ENCODE measurements at regions not wholly inside any gene's neighbourhood (a gene's known extent, or its start where the extent isn't known, plus 50 kb on each side); places are given as distances from the start of the nearest gene placed in this dataset.
A peak's percentile ranks its signal among the peaks of the same experiment; 100 is the strongest.

DNA sequence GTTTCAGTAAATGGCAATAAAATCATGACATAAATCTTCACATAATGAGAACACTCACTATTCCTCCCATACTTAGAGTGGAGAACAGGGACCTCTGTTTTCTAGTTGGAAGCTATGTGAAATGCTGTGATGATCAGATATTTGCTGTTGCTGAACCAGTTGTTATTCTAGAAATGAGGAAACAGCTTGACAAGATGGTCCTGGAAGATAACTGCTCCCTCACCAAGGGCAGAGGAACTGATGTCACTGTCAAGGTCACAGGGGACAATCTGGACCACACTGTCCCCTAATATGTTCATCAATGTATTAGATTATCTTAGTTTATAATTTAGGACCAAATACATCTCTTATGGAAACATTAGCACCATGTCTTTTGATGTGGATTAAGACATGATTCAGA is 1173.3 kb downstream of the PCDH17 start:
- intact Hi-C loops (cut with DNase I) = no loop called here
- DNase-seq (ENCODE audit: low spot score) = no peak

DNA sequence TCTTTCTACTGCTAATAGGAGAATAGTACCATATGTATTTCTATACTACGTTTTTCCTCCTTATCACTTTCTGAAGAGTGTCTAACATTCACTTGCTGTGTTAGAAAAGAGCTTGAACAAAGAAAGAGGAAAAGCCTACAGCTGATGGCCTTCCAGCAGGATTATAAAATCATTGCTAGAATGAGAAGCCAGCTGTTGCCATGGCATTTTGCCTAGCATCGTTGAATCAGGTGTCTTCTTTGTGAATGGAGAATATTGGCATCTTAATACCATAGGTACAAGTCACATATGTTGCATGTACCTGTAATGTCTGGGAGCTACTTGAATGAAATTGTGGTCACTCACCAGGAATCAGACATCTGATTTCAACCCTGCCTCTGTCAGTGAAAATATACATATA is 1174.9 kb downstream of the PCDH17 start:
- intact Hi-C loops (cut with DNase I) = no loop called here
- no peak for DNase-seq (ENCODE audit: low spot score)

DNA sequence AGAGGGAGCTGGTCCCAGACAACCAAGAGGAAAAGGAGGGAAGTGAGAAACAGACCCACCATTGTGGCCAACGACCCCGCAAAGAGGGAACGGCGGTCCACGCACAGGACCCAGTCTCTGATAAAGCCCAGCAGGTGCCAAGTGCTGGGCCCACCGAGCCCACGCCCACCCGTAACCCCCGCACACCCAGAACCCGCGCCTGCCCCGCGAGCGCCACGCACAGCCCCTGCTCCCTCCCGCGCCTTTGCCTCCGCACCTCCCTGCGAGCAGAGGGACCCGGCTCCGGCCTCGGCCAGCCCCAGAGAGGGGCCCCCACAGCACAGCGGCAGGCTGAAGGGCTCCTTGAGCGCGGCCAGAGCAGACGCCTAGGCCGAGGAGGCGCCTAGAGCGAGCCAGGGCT is 1192.2 kb downstream of the PCDH17 start:
- intact Hi-C loops (cut with DNase I) = no loop called here
- peak; percentile 71 for DNase-seq (ENCODE audit: low spot score)

DNA sequence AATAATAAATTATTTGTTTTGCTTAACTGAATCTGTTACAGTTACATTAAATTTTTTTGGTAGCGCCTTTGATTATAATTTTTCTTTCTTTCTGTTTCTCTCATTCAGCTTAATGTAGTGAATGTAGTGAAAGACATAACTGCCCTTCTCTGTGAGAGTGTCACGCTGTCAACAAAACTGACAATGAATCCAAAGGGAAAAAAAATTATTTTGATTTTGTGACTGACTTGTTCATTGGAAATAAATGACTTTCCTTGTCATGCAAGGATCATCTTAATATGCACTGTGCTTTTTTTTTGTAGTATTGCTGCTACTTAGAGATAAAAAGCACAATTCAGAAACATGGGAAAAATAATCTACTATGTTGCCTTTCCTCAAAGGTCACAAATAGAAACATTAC is 1196.4 kb downstream of the PCDH17 start:
- no peak for DNase-seq (ENCODE audit: low spot score)
- intact Hi-C loops (cut with DNase I) = no loop called here

DNA sequence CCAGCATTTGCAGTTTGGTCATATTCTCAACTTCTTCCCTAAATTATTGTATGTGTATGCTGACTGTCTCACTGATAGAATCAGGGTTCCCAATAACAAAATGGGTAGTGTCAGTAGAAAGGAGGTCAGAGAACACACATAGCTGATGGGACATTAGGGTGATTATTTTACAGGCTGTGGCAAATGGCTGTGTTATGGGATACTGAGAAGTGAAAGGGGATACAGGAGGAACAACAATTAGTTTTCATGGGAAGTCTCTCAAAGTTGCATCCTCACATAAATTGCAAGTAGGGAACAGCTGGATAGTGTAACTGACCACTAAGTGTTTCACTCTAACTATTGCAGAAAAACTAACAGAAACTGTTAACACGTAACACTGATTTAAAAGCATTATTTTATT is 1199.3 kb downstream of the PCDH17 start:
- intact Hi-C loops (cut with DNase I) = no loop called here
- DNase-seq (ENCODE audit: low spot score) = no peak

GRCh38 chr13:58838615-58839014 is 1207.1 kb downstream of the PCDH17 start:
- DNase-seq (ENCODE audit: low spot score) = no peak
- intact Hi-C loops (cut with DNase I) = no loop called here

DNA sequence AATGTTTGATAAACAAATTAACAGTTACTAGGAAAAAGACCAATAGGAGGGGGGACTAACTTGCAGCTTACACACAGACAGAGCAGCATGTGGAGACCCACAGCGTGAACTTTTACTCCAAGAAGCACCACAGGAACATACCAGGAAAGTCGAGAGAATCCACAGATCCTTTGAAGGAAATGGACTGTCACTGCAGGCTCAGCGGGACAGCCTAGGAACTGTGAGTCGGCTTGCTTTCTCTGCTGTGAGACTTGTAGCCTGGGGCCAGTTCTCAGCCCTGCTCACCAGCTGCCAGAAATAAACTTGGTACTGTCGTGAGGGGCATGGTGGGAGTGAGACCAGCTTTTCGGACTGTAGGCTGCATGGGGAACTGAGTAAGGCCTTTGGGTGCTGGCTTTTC is 1211.5 kb downstream of the PCDH17 start:
- intact Hi-C loops (cut with DNase I) = no loop called here
- no peak for DNase-seq (ENCODE audit: low spot score)

DNA sequence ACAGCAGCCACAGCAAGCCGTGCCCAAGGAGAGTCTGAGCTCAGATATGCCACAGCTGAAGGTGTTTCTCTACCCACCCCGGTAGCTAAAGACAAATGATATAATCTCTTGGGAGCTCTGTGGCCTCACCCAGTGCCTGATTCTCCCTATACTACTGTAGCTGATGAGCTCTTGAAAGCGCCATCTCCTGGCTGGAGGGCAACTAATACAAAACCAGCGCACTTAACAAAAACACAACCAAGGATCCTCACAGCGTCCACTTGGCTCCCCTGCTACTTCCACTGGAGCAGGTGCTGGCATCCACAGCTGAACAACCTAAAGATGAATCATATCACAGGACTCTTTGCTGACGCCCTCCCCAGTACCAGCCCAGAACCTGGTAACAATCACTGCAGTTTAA is 1212.0 kb downstream of the PCDH17 start:
- no peak for DNase-seq (ENCODE audit: low spot score)
- intact Hi-C loops (cut with DNase I) = no loop called here

- intact Hi-C loops (cut with DNase I) = no loop called here
- DNase-seq (ENCODE audit: low spot score) = no peak
Observed at GRCh38 chr13:58850161-58850560, 1218.6 kb downstream of the PCDH17 start.

- DNase-seq (ENCODE audit: low spot score) = no peak
- intact Hi-C loops (cut with DNase I) = no loop called here
Observed at GRCh38 chr13:58852076-58852475, 1220.5 kb downstream of the PCDH17 start.

GRCh38 chr13:58855283-58855682 is 1223.7 kb downstream of the PCDH17 start:
- no peak for DNase-seq (ENCODE audit: low spot score)
- intact Hi-C loops (cut with DNase I) = no loop called here

DNA sequence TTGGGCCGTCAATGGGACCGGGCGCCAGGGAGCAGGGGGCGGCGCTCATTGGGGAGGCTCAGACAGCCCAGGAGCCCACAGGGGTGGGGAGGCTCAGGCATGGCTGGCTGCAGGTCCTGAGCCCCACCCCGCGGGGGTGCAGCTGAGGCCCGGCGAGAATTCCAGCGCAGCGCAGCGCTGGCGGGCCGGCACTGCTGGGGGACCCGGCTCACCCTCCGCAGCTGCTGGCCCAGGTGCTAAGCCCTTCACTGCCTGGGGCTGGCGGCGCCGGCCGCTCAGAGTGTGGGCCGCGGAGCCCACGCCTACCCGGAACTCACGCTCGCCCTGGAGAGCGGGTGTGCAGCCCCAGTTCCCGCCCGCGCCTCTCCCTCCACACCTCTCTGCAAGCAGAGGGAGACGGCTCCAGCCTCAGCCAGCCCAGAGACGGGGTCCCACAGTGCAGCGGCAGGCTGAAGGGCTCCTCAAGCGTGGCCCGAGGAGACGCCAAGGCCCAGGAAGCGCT is 1227.4 kb downstream of the PCDH17 start:
- no peak for DNase-seq (ENCODE audit: low spot score)
- intact Hi-C loops (cut with DNase I) = no loop called here

- no peak for DNase-seq (ENCODE audit: low spot score)
- intact Hi-C loops (cut with DNase I) = no loop called here
Observed at GRCh38 chr13:58865286-58865685, 1233.7 kb downstream of the PCDH17 start.

DNA sequence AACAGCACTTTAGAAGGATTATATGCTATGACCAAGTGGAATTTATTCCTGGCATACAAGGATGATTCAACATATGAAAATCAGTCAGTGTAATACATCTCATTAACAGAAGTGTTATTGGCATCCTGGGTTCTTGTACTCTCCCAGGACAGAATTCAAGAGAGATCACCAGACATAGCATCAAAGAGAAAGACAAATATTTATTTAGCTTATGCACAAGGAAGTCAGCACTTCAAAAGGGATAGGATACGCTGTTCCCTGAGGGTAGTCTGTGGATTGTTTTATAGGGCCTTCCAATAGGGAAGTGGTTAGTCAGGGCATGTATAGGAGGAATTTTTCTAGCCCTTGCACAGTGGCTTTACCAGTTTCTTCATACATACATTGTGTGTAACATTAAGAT is 1238.0 kb downstream of the PCDH17 start:
- DNase-seq (ENCODE audit: low spot score) = no peak
- intact Hi-C loops (cut with DNase I) = no loop called here

GRCh38 chr13:58876473-58876872 is 1244.9 kb downstream of the PCDH17 start:
- intact Hi-C loops (cut with DNase I) = no loop called here
- no peak for DNase-seq (ENCODE audit: low spot score)

- intact Hi-C loops (cut with DNase I) = no loop called here
- DNase-seq (ENCODE audit: low spot score) = no peak
Observed at GRCh38 chr13:58879114-58879513, 1247.6 kb downstream of the PCDH17 start.

GRCh38 chr13:58882516-58882915 is 1251.0 kb downstream of the PCDH17 start:
- intact Hi-C loops (cut with DNase I) = no loop called here
- DNase-seq (ENCODE audit: low spot score) = no peak

- intact Hi-C loops (cut with DNase I) = no loop called here
- DNase-seq (ENCODE audit: low spot score) = no peak
Observed at GRCh38 chr13:58883405-58883804, 1251.9 kb downstream of the PCDH17 start.

GRCh38 chr13:58884353-58885209 is 1253.0 kb downstream of the PCDH17 start:
- no peak for DNase-seq (ENCODE audit: low spot score)
- intact Hi-C loops (cut with DNase I) = no loop called here

- no peak for DNase-seq (ENCODE audit: low spot score)
- intact Hi-C loops (cut with DNase I) = no loop called here
Observed at GRCh38 chr13:58889474-58889873, 1257.9 kb downstream of the PCDH17 start.

DNA sequence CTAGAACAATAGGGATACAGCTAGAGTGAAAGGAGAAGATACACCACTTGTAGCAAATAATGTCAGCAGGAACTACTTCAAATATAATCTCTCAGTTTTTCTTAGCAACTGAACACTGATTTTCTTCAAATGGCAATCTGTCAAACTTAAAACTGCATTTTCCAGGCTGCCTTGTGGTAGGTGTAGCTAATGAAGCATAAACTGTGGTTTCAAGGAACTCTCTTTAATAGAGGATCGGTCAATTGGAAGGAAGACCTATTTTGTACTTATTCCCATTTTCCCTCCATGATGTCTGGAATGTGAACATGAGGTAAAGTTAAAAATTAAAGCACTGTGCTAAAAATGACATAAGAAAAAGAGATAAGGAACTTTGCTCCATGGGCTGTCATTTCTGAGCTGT is 1261.9 kb downstream of the PCDH17 start:
- DNase-seq (ENCODE audit: low spot score) = no peak
- intact Hi-C loops (cut with DNase I) = no loop called here

Data from posterior vena cava (tissue), 2 donors.